Effector memory CD4-positive, alpha-beta T cell (primary cell): ENCODE measurements at regions not wholly inside any gene's neighbourhood (a gene's known extent, or its start where the extent isn't known, plus 50 kb on each side); places are given as distances from the start of the nearest gene placed in this dataset.

Experiments used
- DNase-seq, 3 donors: peaks; one replicate each; pipeline ENCODE4 v3.0.0-alpha.2; 2020
- H3K27ac ChIP-seq: 2 replicates; pipeline ENCODE4 v1.7.0; 2013; ENCODE audit warnings: mild to moderate bottlenecking, low read length, moderate library complexity; ENCODE audit not compliant: insufficient read depth, poor library complexity, severe bottlenecking
- H3K27me3 ChIP-seq: replicated peaks from 2 replicates; pipeline ENCODE4 v1.7.0; 2013; ENCODE audit warnings: mild to moderate bottlenecking, low read length; ENCODE audit not compliant: insufficient read depth, control insufficient read depth, poor library complexity, severe bottlenecking
- H3K36me3 ChIP-seq: 2 replicates; pipeline ENCODE4 v1.7.0; 2013; ENCODE audit warnings: mild to moderate bottlenecking, low read length, moderate library complexity; ENCODE audit not compliant: control insufficient read depth, insufficient read depth
- H3K4me1 ChIP-seq: 2 replicates; pipeline ENCODE4 v1.7.0; 2013; ENCODE audit warnings: low read length, mild to moderate bottlenecking; ENCODE audit not compliant: control insufficient read depth, insufficient read depth, poor library complexity, severe bottlenecking
- H3K4me3 ChIP-seq: 2 replicates; pipeline ENCODE4 v1.7.0; 2013; ENCODE audit warnings: low read length, low read depth, mild to moderate bottlenecking; ENCODE audit not compliant: insufficient read depth, poor library complexity, severe bottlenecking
- H3K9me3 ChIP-seq: 2 replicates; pipeline ENCODE4 v1.7.0; 2013; ENCODE audit warnings: mild to moderate bottlenecking, low read length, moderate library complexity; ENCODE audit not compliant: control insufficient read depth

DNA sequence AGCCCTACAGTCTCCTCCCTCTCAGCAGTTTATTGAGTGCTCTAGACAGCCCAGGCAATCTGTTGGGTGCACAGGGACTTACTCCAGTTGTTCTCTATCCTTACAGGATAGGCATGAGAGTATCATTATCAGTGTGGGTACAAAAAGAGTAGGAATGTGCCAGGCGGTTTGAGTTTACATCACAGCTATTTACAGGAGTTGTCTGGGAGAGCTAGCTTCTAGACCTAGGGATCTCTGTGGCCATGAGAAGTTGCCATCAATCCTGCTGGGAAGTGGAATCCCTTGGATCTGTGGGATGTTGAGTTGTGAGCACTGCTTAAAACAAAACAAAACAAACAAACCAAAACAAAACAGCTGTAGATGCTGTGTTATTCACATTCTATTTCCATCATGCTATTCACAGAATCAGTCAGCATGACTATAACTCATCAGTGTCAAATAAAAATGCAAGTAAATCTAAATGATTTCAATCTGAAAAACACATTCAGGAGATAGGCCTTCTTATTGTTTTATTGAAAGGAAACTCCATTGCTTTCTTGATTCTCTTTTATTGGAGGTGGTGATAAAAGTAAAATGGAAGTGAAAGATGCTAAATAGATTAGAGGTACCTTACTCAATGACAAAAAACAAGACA lies 552.4 kb upstream of the ZNF608 start:
- Histone ChIP-seq H3K27me3 (no peaks in the 10 kb centered on the region), H3K27ac (no peak overlapping the region), H3K4me3 (no peak overlapping the region), H3K36me3 (no peaks in the 10 kb centered on the region), H3K9me3 (no peaks in the 10 kb centered on the region), H3K4me1 (no peaks in the 10 kb centered on the region)
- DNase-seq, result no peak

DNA sequence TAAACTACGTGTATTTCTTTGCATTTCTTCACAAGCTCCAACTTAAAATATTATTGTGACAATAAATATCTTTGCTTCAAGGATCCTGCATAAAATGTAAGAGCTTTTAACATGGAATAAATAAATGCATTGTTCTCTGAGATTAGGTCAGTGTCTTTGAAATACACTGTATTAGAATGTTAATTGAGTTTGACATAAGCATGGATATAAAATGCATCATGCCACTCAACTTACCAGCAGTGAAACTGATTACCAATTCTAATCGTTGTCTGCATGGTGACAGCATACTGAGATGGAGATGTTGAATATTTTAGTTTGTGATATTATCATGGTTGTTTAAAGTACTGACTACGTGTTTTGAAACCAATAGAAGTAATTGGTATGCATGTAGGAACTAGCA lies 555.3 kb upstream of the ZNF608 start:
- Histone ChIP-seq H3K27ac (no peak overlapping the region), H3K9me3 (no peaks in the 10 kb centered on the region), H3K36me3 (no peaks in the 10 kb centered on the region), H3K27me3 (no peaks in the 10 kb centered on the region), H3K4me1 (no peaks in the 10 kb centered on the region), H3K4me3 (no peak overlapping the region)
- DNase-seq, result no peak

DNA sequence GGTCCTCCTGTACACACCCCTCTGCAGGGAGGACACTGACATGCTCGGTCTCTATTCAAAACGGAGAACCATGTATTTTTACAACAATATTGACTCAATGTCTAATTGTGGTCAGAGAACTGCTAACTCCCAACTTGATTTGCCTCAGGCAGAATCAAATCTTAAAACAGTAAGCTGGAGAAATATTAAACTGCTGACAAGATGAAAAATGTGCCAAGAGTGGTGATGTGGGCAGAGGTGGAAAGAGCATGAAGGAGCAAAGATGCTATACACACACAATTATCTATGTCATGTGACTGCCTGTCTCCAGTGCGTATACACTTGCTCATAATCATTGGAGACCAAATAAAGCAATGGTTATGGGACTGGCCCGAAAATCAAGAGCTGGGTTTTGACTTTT lies 556.1 kb upstream of the ZNF608 start:
- no peak overlapping the region for H3K4me3 ChIP-seq

DNA sequence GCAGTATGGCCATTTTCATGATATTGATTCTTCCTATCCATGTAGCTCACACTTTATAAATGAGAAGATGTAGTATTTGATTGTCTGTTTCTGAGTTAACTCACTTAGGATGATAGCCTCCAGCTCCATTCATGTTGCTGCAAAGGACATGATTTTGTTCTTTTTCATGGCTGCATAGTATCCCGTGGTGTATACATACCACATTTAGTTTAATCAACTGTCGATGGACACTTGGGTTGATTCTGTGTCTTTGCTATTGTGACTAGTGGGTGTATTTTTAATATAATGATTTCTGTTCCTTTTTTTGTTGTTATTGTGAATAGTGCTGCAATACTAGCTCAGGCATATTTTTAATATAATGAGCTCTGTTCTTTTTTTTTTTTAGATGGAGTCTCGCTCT lies 560.3 kb upstream of the ZNF608 start:
- Histone ChIP-seq H3K27ac (no peak overlapping the region), H3K4me3 (no peak overlapping the region), H3K27me3 (no peaks in the 10 kb centered on the region), H3K9me3 (no peaks in the 10 kb centered on the region), H3K36me3 (no peaks in the 10 kb centered on the region), H3K4me1 (no peaks in the 10 kb centered on the region)
- no peak for DNase-seq

More for the DNA sequence above, 556.1 kb upstream of the ZNF608 start:
- no peak overlapping the region for H3K27ac ChIP-seq
- H3K4me1 ChIP-seq, result no peaks in the 10 kb centered on the region
- no peaks in the 10 kb centered on the region for H3K9me3 ChIP-seq
- no peaks in the 10 kb centered on the region for H3K36me3 ChIP-seq
- no peaks in the 10 kb centered on the region for H3K27me3 ChIP-seq
- DNase-seq, result no peak

DNA sequence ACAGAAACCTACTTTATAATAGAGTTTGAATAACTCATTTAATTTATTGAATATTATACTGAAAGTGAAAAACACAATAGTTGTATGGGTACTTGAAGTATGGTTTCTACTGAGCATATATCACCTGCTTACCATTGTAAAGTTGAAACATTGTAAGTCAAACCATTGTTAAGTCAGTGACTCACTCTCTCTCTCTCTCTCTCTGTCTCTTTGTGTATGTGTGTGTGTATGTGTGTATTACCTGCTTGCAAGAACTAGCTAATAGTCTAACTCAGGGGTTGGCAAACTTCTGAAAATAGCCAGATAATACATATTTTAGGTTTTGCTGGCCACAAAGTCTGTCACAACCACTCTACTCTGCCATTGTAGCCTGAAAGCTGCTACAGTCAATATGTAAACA lies 564.3 kb upstream of the ZNF608 start:
- DNase-seq, result no peak
- no peaks in the 10 kb centered on the region for H3K4me1 ChIP-seq
- H3K9me3 ChIP-seq, result no peaks in the 10 kb centered on the region
- H3K4me3 ChIP-seq, result no peak overlapping the region
- H3K36me3 ChIP-seq, result no peaks in the 10 kb centered on the region
- no peaks in the 10 kb centered on the region for H3K27me3 ChIP-seq
- H3K27ac ChIP-seq, result no peak overlapping the region

DNA sequence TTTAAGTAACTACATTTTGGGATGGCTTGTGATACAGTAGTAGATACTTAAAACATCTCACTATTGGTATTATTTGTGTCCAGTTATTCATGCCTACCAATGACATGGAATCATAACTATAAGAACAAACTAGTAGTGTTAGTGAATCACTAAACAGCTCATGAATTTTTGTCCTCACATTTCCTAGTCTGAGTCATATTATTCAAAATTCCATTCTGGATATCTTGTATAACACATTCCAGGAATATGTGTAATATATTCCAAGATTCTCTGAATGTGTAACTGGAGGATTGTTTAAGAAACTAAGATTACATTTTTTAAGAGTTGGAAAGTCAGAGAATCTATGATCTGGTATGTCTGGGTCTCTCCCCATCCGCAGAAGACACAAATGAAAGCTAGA lies 565.3 kb upstream of the ZNF608 start:
- Histone ChIP-seq H3K9me3 (no peaks in the 10 kb centered on the region), H3K4me1 (no peaks in the 10 kb centered on the region), H3K27me3 (no peaks in the 10 kb centered on the region), H3K36me3 (no peaks in the 10 kb centered on the region), H3K4me3 (no peak overlapping the region), H3K27ac (no peak overlapping the region)
- no peak for DNase-seq

DNA sequence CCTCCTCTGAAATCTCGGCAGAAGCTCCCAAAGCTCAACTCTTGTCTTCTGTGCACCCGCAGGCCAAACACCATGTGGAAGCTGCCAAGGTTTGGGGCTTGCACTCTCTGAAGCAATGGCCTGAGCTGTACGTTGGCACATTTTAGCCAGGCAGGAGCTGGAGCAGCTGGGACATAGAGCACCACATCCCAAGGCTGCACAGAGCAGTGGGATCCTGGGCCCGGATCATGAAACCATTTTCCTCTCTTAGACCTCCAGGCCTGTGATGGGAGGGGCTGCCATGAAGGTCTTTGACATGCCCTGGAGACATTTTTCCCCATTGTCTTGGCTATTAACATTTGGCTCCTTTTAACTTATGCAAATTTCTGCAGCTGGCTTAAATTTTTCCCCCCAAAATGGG lies 567.1 kb upstream of the ZNF608 start:
- Histone ChIP-seq H3K36me3 (no peaks in the 10 kb centered on the region), H3K27ac (no peak overlapping the region), H3K27me3 (no peaks in the 10 kb centered on the region), H3K4me3 (no peak overlapping the region), H3K4me1 (no peaks in the 10 kb centered on the region), H3K9me3 (no peaks in the 10 kb centered on the region)
- DNase-seq, result no peak

DNA sequence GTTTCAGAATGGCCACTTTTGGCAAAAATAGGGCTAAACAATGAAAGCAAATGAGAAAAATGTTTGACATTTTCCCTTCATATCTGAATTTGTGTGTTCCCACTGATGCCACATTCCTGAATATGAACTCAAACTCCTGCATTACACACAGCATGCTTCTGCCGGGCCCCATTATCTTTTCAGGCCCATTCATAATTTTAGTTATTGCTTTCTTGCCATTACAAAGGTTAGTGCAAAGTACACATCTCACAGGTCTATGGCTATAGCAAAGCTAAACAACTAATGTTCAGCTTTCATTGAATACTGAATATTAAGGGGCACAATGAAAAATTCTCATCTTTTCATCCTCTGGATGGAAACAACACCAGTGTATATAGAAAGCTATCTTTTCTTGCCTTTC lies 568.9 kb upstream of the ZNF608 start:
- no peaks in the 10 kb centered on the region for H3K36me3 ChIP-seq
- DNase-seq, result no peak
- H3K27me3 ChIP-seq, result no peaks in the 10 kb centered on the region
- H3K27ac ChIP-seq, result no peak overlapping the region
- H3K4me3 ChIP-seq, result no peak overlapping the region
- H3K4me1 ChIP-seq, result no peaks in the 10 kb centered on the region
- H3K9me3 ChIP-seq, result no peaks in the 10 kb centered on the region

DNA sequence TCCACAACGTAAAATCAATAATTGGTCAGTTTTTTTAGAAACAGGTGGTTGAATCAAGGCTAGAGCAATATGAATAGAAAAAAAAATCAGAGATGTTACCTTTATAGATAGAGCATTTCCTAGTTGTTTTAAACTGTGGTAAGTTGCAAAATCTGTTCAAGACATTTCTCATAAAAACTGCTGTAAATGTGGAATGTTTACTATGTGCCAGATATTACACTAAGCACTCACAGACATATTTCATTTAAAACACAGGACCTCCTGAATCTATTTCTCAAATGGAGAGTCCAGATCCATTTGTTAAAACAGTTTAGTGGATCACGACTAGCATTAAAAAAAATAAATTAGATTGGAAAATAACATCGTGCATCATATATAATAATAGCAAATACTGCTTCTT lies 570.0 kb upstream of the ZNF608 start:
- H3K27me3 ChIP-seq, result no peaks in the 10 kb centered on the region
- no peaks in the 10 kb centered on the region for H3K4me1 ChIP-seq
- H3K9me3 ChIP-seq, result no peaks in the 10 kb centered on the region
- no peak overlapping the region for H3K4me3 ChIP-seq
- no peaks in the 10 kb centered on the region for H3K36me3 ChIP-seq
- no peak overlapping the region for H3K27ac ChIP-seq
- no peak for DNase-seq

DNA sequence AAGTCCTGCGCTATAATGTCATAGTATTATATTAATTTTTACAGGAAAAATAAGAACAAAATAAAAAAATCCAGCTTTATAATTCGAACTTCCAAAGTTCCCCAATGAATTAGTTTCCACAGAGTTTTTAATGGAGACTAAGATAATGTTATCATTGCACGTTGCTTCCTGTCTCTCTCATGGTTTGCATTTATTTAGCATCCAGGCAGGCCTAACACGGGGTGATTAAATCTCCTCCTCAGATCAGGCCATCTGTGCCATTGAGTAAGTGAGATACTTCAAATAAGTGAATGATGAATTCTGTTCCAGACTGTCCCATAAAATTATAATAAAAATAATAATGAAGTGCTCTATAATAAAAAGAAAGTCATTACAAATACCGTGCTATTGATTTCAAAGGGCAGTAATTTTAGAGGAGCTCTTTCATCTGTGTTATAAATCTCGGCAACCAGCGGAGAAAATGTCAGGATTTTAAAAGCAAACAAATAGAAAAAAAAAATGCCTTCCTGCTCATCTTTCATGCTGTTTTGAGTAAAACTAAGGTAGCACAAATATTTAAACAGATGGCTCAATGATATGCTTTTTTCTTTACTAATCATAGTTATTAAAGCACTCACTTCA lies 570.6 kb upstream of the ZNF608 start:
- no peak for DNase-seq
- H3K27ac ChIP-seq, result no peak overlapping the region
- H3K27me3 ChIP-seq, result no peaks in the 10 kb centered on the region
- H3K9me3 ChIP-seq, result no peaks in the 10 kb centered on the region
- H3K4me3 ChIP-seq, result no peak overlapping the region
- no peaks in the 10 kb centered on the region for H3K4me1 ChIP-seq
- H3K36me3 ChIP-seq, result no peaks in the 10 kb centered on the region
